OCI-LY1 (cell line): ENCODE measurements at regions not wholly inside any gene's neighbourhood (a gene's known extent, or its start where the extent isn't known, plus 50 kb on each side); places are given as distances from the start of the nearest gene placed in this dataset.

ENCODE experiments used
- H2AFZ ChIP-seq: fragments of 200-600 bp; sonication (generic), shearing (Covaris generic); 2 replicates; pipeline ENCODE4 v1.6.0; 2014; ENCODE audit warnings: antibody characterized with exemption, mild to moderate bottlenecking, low read length
- H3F3A ChIP-seq: fragments of 200-600 bp; sonication (generic), shearing (Covaris generic); 2 replicates; pipeline ENCODE4 v1.6.0; 2014; ENCODE audit warnings: mild to moderate bottlenecking, antibody characterized with exemption, low read length, moderate library complexity; ENCODE audit not compliant: insufficient read depth
- H3K27ac ChIP-seq: fragments of 200-600 bp; sonication (generic); 2 replicates; pipeline ENCODE4 v1.5.1; 2014; ENCODE audit warnings: low read length, mixed run types, mild to moderate bottlenecking, low read depth; ENCODE audit not compliant: poor library complexity, severe bottlenecking
- H3K27me3 ChIP-seq: fragments of 200-600 bp; sonication (generic); 2 replicates; pipeline ENCODE4 v1.6.0; 2014; ENCODE audit warnings: antibody characterized with exemption, mild to moderate bottlenecking, low read length, moderate library complexity; ENCODE audit not compliant: insufficient read depth
- H3K36me3 ChIP-seq: fragments of 200-600 bp; sonication (generic); 2 replicates; pipeline ENCODE4 v1.6.1; 2014; ENCODE audit warnings: mild to moderate bottlenecking, antibody characterized with exemption, low read length, moderate library complexity, mixed read lengths; ENCODE audit not compliant: insufficient read depth
- H3K4me1 ChIP-seq: fragments of 200-600 bp; sonication (generic); 2 replicates; pipeline ENCODE4 v1.5.1; 2014; ENCODE audit warnings: mild to moderate bottlenecking, low read length, moderate library complexity; ENCODE audit not compliant: insufficient read depth, severe bottlenecking
- H3K4me2 ChIP-seq: fragments of 200-600 bp; sonication (generic), shearing (Covaris generic); 2 replicates; pipeline ENCODE4 v1.6.1; 2014; ENCODE audit warnings: low read length
- H3K4me3 ChIP-seq: fragments of 200-600 bp; sonication (generic); 2 replicates; pipeline ENCODE4 v1.5.1; 2014; ENCODE audit warnings: low read length, low read depth, mild to moderate bottlenecking, mixed read lengths; ENCODE audit not compliant: poor library complexity, severe bottlenecking
- H3K79me2 ChIP-seq: fragments of 200-600 bp; shearing (Covaris generic); 2 replicates; pipeline ENCODE4 v1.6.1; 2016; ENCODE audit warnings: mixed run types, low read length, mixed read lengths; ENCODE audit not compliant: insufficient read depth
- H3K9ac ChIP-seq: fragments of 200-600 bp; sonication (generic), shearing (Covaris generic); 2 replicates; pipeline ENCODE4 v1.6.1; 2014; ENCODE audit warnings: mild to moderate bottlenecking, low read length, mixed read lengths
- H3K9me2 ChIP-seq: fragments of 200-600 bp; sonication (generic), shearing (Covaris generic); 2 replicates; pipeline ENCODE4 v1.6.1; 2014; ENCODE audit warnings: low read depth, mild to moderate bottlenecking, low read length, mixed read lengths
- H3K9me3 ChIP-seq: fragments of 200-600 bp; shearing (Covaris generic); 2 replicates; pipeline ENCODE4 v1.6.1; 2014; ENCODE audit warnings: low read length, mixed read lengths
- H4K20me1 ChIP-seq: fragments of 200-600 bp; sonication (generic), shearing (Covaris generic); 2 replicates; pipeline ENCODE4 v1.6.0; 2016; ENCODE audit warnings: mild to moderate bottlenecking, low read length; ENCODE audit not compliant: insufficient read depth
- CTCF ChIP-seq: fragments of 200-600 bp; sonication (generic), shearing (Covaris generic); IDR thresholded peaks from 2 replicates; pipeline ENCODE4 v1.5.1; 2017; ENCODE audit warnings: mild to moderate bottlenecking, antibody characterized with exemption, low read length, moderate library complexity, mixed read lengths
- EZH2 ChIP-seq: fragments of 200-600 bp; sonication (generic), shearing (Covaris generic); IDR thresholded peaks from 2 replicates; pipeline ENCODE4 v1.8.0; 2017; ENCODE audit warnings: borderline replicate concordance, mixed run types, mild to moderate bottlenecking, antibody characterized with exemption, low read length, moderate library complexity, mixed read lengths

- no peak overlapping the region for H2AFZ ChIP-seq
- no peak for TF ChIP-seq EZH2
- H3K9me2 ChIP-seq = no peaks in the 10 kb centered on the region
- no peaks in the 10 kb centered on the region for H3K36me3 ChIP-seq
- no peaks in the 10 kb centered on the region for H3F3A ChIP-seq
- H3K9me3 ChIP-seq = no peaks in the 10 kb centered on the region
- no peak overlapping the region for H3K9ac ChIP-seq
- no peak overlapping the region for H3K27ac ChIP-seq
- H3K27me3 ChIP-seq = no peaks in the 10 kb centered on the region
- no peaks in the 10 kb centered on the region for H3K79me2 ChIP-seq
- H3K4me1 ChIP-seq = no peaks in the 10 kb centered on the region
- H4K20me1 ChIP-seq = no peaks in the 10 kb centered on the region
- no peak overlapping the region for H3K4me3 ChIP-seq
- H3K4me2 ChIP-seq = no peak overlapping the region
Measured at GRCh38 chr1:29521438-29521715, 285.1 kb downstream of the PTPRU start.

GRCh38 chr1:29520571-29521437 is 284.5 kb downstream of the PTPRU start:
- H3K4me2 ChIP-seq = no peak overlapping the region
- no peak overlapping the region for H3K4me3 ChIP-seq
- H4K20me1 ChIP-seq = no peaks in the 10 kb centered on the region
- no peaks in the 10 kb centered on the region for H3F3A ChIP-seq
- H3K4me1 ChIP-seq = no peaks in the 10 kb centered on the region
- H3K36me3 ChIP-seq = no peaks in the 10 kb centered on the region
- TF ChIP-seq EZH2 (no peak), CTCF (no peak)
- no peaks in the 10 kb centered on the region for H3K9me3 ChIP-seq
- H3K27ac ChIP-seq = no peak overlapping the region
- H2AFZ ChIP-seq = no peak overlapping the region
- no peaks in the 10 kb centered on the region for H3K9me2 ChIP-seq
- H3K27me3 ChIP-seq = no peaks in the 10 kb centered on the region
- H3K9ac ChIP-seq = no peak overlapping the region
- H3K79me2 ChIP-seq = no peaks in the 10 kb centered on the region

GRCh38 chr1:29519788-29520110 is 283.4 kb downstream of the PTPRU start:
- Histone ChIP-seq H3K9me2 (no peaks in the 10 kb centered on the region), H2AFZ (no peak overlapping the region), H3K4me3 (no peak overlapping the region), H3K9ac (no peak overlapping the region), H3K4me1 (no peaks in the 10 kb centered on the region), H3K4me2 (no peak overlapping the region), H3K27ac (no peak overlapping the region), H3K27me3 (no peaks in the 10 kb centered on the region), H3K79me2 (no peaks in the 10 kb centered on the region), H3K9me3 (no peaks in the 10 kb centered on the region), H3F3A (no peaks in the 10 kb centered on the region), H4K20me1 (no peaks in the 10 kb centered on the region), H3K36me3 (no peaks in the 10 kb centered on the region)
- no peak for TF ChIP-seq EZH2
- TF ChIP-seq CTCF = no peak
